GM12878 (cell line): ENCODE measurements at regions not wholly inside any gene's neighbourhood (a gene's known extent, or its start where the extent isn't known, plus 50 kb on each side); places are given as distances from the start of the nearest gene placed in this dataset.

Source experiments
- ATAC-seq: fragments of 200-7000 bp; cut with Tn5 transposase; 3 replicates; pipeline ENCODE4 v1.9.1; 2020; ENCODE audit warnings: mild to moderate bottlenecking, moderate library complexity
- BruUV-seq: library from RNA; stranded (reverse); fragments of 400-500 nt; replicated peaks from 2 replicates; lab custom pipeline; 2021; lab: Mats Ljungman, UMichigan
- CTCF ChIA-PET: fragments of 300-600 bp; sonication (Branson Sonifier 250); formaldehyde crosslinking; extraction: SDS; loops from one replicate; lab custom pipeline; 2021; ENCODE audit warnings: inconsistent platforms; lab: Yijun Ruan, JAX
- POLR2A ChIA-PET: fragments of 350-600 bp; formaldehyde crosslinking; extraction: SDS; loops from one replicate; lab custom pipeline; 2021; ENCODE audit warnings: inconsistent platforms; lab: Charles Lee
- RAD21 ChIA-PET: fragments of 300-600 bp; sonication (Branson Sonifier 250); formaldehyde crosslinking; loops from one replicate; lab custom pipeline; 2023; ENCODE audit warnings: antibody characterized with exemption; ENCODE audit not compliant: unreplicated experiment; lab: Charles Lee
- SMC1A ChIA-PET: fragments of 300-600 bp; sonication (Branson Sonifier 250); formaldehyde crosslinking; loops from one replicate; lab custom pipeline; 2023; ENCODE audit not compliant: unreplicated experiment, uncharacterized antibody; lab: Charles Lee
- DNase-seq: peaks from one replicate; pipeline ENCODE4 v3.0.0-alpha.2; 2011; ENCODE audit warnings: low read depth, low spot score
- FAIRE-seq: peaks from 3 replicates; lab custom pipeline; 2011; peaks lifted over from hg19 to GRCh38; lab: Jason Lieb, UNC
- H2AFZ ChIP-seq: 2 replicates; pipeline ENCODE4 v1.6.0; 2011; ENCODE audit warnings: low read depth, low read length, control low read depth; ENCODE audit not compliant: control insufficient read depth
- H3K27ac ChIP-seq: 2 replicates; pipeline ENCODE4 v1.5.1; 2011; ENCODE audit warnings: control low read depth; ENCODE audit not compliant: control insufficient read depth, insufficient read depth
- H3K27me3 ChIP-seq, 2 experiments: replicated peaks in 1 of 2; 2 replicates each; pipeline versions ENCODE4 v1.6.0 to v1.6.1; 2011; ENCODE audit warnings: low read length in 1 of 2; ENCODE audit not compliant: control insufficient read depth in 2 of 2, insufficient read depth in 2 of 2
- H3K36me3 ChIP-seq, 2 experiments: 2 replicates each; pipeline ENCODE4 v1.5.1; 2011; ENCODE audit warnings: low read length in 1 of 2; ENCODE audit not compliant: control insufficient read depth in 2 of 2, insufficient read depth in 2 of 2
- H3K4me1 ChIP-seq: 2 replicates; pipeline ENCODE4 v1.6.1; 2011; ENCODE audit warnings: mild to moderate bottlenecking, low read length, moderate library complexity, mixed read lengths; ENCODE audit not compliant: control insufficient read depth, insufficient read depth
- H3K4me2 ChIP-seq: 2 replicates; pipeline ENCODE4 v1.6.0; 2011; ENCODE audit warnings: control low read depth; ENCODE audit not compliant: control insufficient read depth, insufficient read depth
- H3K4me3 ChIP-seq: fragments of 200-600 bp; sonication (generic); 2 replicates; pipeline ENCODE4 v1.5.1; 2016
- H3K79me2 ChIP-seq: 2 replicates; pipeline ENCODE4 v1.6.0; 2011; ENCODE audit warnings: low read length; ENCODE audit not compliant: control insufficient read depth, insufficient read depth
- H3K9ac ChIP-seq: 2 replicates; pipeline ENCODE4 v1.8.0; 2011; ENCODE audit warnings: low read length, control low read depth, mixed read lengths; ENCODE audit not compliant: control insufficient read depth, insufficient read depth
- H3K9me3 ChIP-seq: replicated peaks from 3 replicates; pipeline ENCODE4 v1.5.1; 2011; ENCODE audit warnings: mild to moderate bottlenecking, low read length; ENCODE audit not compliant: control insufficient read depth, insufficient read depth
- H4K20me1 ChIP-seq: 2 replicates; pipeline ENCODE4 v1.6.0; 2011; ENCODE audit not compliant: control insufficient read depth, insufficient read depth
- CREB1 ChIP-seq: IDR thresholded peaks from 2 replicates; pipeline ENCODE4 v1.6.1; 2012; ENCODE audit warnings: low read depth, mild to moderate bottlenecking, inconsistent platforms
- ESRRA ChIP-seq: IDR thresholded peaks from 2 replicates; pipeline ENCODE4 v1.6.1; 2012; ENCODE audit warnings: mild to moderate bottlenecking, low read length, improper control_type of control experiment
- FOS ChIP-seq: IDR thresholded peaks from 3 replicates; pipeline ENCODE4 v1.6.1; 2011; ENCODE audit warnings: borderline replicate concordance; ENCODE audit not compliant: insufficient read length; ENCODE audit errors: extremely low read depth
- FOXK2 ChIP-seq: fragments of 450-650 bp; IDR thresholded peaks from 2 replicates; pipeline ENCODE4 v1.6.1; 2017; ENCODE audit warnings: mild to moderate bottlenecking, moderate library complexity
- HDAC6 ChIP-seq: fragments of 200-600 bp; sonication (generic); IDR thresholded peaks from one replicate; pipeline ENCODE4 v1.8.0; 2017; ENCODE audit warnings: antibody characterized with exemption; ENCODE audit not compliant: unreplicated experiment
- IRF4 ChIP-seq: IDR thresholded peaks from 2 replicates; pipeline ENCODE4 v1.6.1; 2011; ENCODE audit warnings: low read depth, low read length
- IRF5 ChIP-seq: fragments of 450-650 bp; IDR thresholded peaks from 2 replicates; pipeline ENCODE4 v1.6.1; 2017; ENCODE audit warnings: borderline replicate concordance
- MEF2B ChIP-seq: fragments of 450-650 bp; IDR thresholded peaks from 2 replicates; pipeline ENCODE4 v1.6.1; 2018; ENCODE audit warnings: mild to moderate bottlenecking, moderate library complexity; ENCODE audit not compliant: partially characterized antibody, poor library complexity, severe bottlenecking
- NBN ChIP-seq: fragments of 450-650 bp; IDR thresholded peaks from 2 replicates; pipeline ENCODE4 v1.6.1; 2016
- NFXL1 ChIP-seq: fragments of 450-650 bp; IDR thresholded peaks from 2 replicates; pipeline ENCODE4 v1.6.1; 2017; ENCODE audit warnings: antibody characterized with exemption, mild to moderate bottlenecking, borderline replicate concordance
- NRF1 ChIP-seq: conservative IDR thresholded peaks from 2 replicates; pipeline ENCODE4 v1.6.1; 2011; ENCODE audit warnings: mild to moderate bottlenecking, low read depth, low read length, improper control_type of control experiment
- PAX8 ChIP-seq: fragments of 450-650 bp; IDR thresholded peaks from 2 replicates; pipeline ENCODE4 v1.6.1; 2017; ENCODE audit warnings: mild to moderate bottlenecking, moderate library complexity
- PBX3 ChIP-seq: IDR thresholded peaks from 2 replicates; pipeline ENCODE4 v1.6.1; 2011; ENCODE audit warnings: mild to moderate bottlenecking, low read depth, low read length, moderate library complexity; ENCODE audit not compliant: insufficient replicate concordance
- RAD21 ChIP-seq: IDR thresholded peaks from 2 replicates; pipeline ENCODE4 v1.6.1; 2011; ENCODE audit warnings: mild to moderate bottlenecking, low read depth, low read length, moderate library complexity; ENCODE audit not compliant: insufficient read depth
- SIX5 ChIP-seq: IDR thresholded peaks from 2 replicates; pipeline ENCODE4 v1.6.1; 2011; ENCODE audit warnings: mild to moderate bottlenecking, low read depth, low read length, moderate library complexity; ENCODE audit not compliant: severe bottlenecking
- SP1 ChIP-seq: IDR thresholded peaks from one replicate; pipeline ENCODE4 v1.6.1; 2011; ENCODE audit warnings: low read depth, low read length
- SRF ChIP-seq, 2 experiments: IDR thresholded peaks; 2 replicates each; pipeline ENCODE4 v1.6.1; 2011; ENCODE audit warnings: low read depth in 2 of 2, low read length in 2 of 2, mild to moderate bottlenecking in 1 of 2, moderate library complexity in 1 of 2
- STAT1 ChIP-seq: fragments of 450-650 bp; conservative IDR thresholded peaks from 2 replicates; pipeline ENCODE4 v1.6.1; 2014; ENCODE audit warnings: antibody characterized with exemption, mild to moderate bottlenecking
- ZNF24 ChIP-seq: fragments of 450-650 bp; IDR thresholded peaks from 2 replicates; pipeline ENCODE4 v1.6.1; 2017; ENCODE audit warnings: antibody characterized with exemption, mild to moderate bottlenecking
- ZNF687 ChIP-seq: fragments of 450-650 bp; IDR thresholded peaks from 2 replicates; pipeline ENCODE4 v1.6.1; 2017; ENCODE audit warnings: mild to moderate bottlenecking, moderate library complexity
- WGBS: methylation state at CpG from one replicate; pipeline ENCODE4 v1.1.6; 2016; ENCODE audit warnings: low lambda C conversion rate; ENCODE audit not compliant: insufficient replicate concordance, insufficient coverage; ENCODE audit errors: missing lambda C conversion rate; 5-methylcytosine and 5-hydroxymethylcytosine counted together
- in situ Hi-C: fragments of 300-500 bp; cut with MboI; formaldehyde crosslinking; loops from 9 replicates; pipeline ENCODE4 v1.14.3; 2018; ENCODE audit warnings: mixed read lengths
- intact Hi-C: fragments of 100-400 bp; cut with micrococcal nuclease; formaldehyde crosslinking; loops from one replicate; pipeline ENCODE4 v1.14.2; 2022; ENCODE audit not compliant: unreplicated experiment

GRCh38 chr4:53712408-53713020 lies 121.2 kb upstream of the LNX1 start:
- Histone ChIP-seq H3K4me3 (no peak overlapping the region), H3K9ac (no peak overlapping the region), H2AFZ (no peak overlapping the region), H3K36me3 (no peaks in the 10 kb centered on the region), H3K79me2 (no peaks in the 10 kb centered on the region), H3K4me2 (no peak overlapping the region), H3K4me1 (no peaks in the 10 kb centered on the region), H3K27ac (no peak overlapping the region), H3K27me3 (no peaks in the 10 kb centered on the region), H4K20me1 (no peaks in the 10 kb centered on the region), H3K9me3 (no peaks in the 10 kb centered on the region)
- DNase-seq (no peak), ATAC-seq (no peak), FAIRE-seq (no peak)
- intact Hi-C loops = no loop called here
- WGBS = 47% methylated on average over 8 of the region's 8 CpGs
- ChIA-PET RAD21 (interaction anchor here (2.2 kb wide), 1 partner anchor 92 kb away, joined by 7 read pairs; no protein-coding TSS in a partner anchor), CTCF (interaction anchor here (0.6 to 11.6 kb wide), 5 partner anchors 10 to 521 kb away, joined by 3 to 305 read pairs (median 4); partner anchors contain the start of gene PDGFRA), SMC1A (interaction anchor here (0.7 to 11.0 kb wide), 8 partner anchors 9 to 92 kb away, joined by 3 to 228 read pairs (median 4); no protein-coding TSS in a partner anchor), POLR2A (no interaction called here)
- no TSS peak for BruUV-seq
- TF ChIP-seq PAX8 = no peak
- no peak for TF ChIP-seq CREB1
- TF ChIP-seq SIX5 = no peak
- no peak for TF ChIP-seq IRF4
- TF ChIP-seq ZNF687 = no peak
- TF ChIP-seq FOS = no peak
- TF ChIP-seq PBX3 = no peak
- no peak for TF ChIP-seq NBN
- no peak for TF ChIP-seq FOXK2
- no peak for TF ChIP-seq SP1
- no peak for TF ChIP-seq IRF5
- no peak for TF ChIP-seq ZNF24
- no peak for TF ChIP-seq NFXL1
- TF ChIP-seq HDAC6 = no peak
- no peak for TF ChIP-seq RAD21
- TF ChIP-seq NRF1 = no peak
- no peak for TF ChIP-seq STAT1
- TF ChIP-seq MEF2B = no peak
- TF ChIP-seq SRF (IDR thresholded peaks at IDR 0.05; ENCODE audit: low read depth in 2 of 2, low read length in 2 of 2) = no peak
- no peak for TF ChIP-seq ESRRA
- in situ Hi-C loops = no loop called here
